HEK293 (cell line): ENCODE measurements at regions not wholly inside any gene's neighbourhood (a gene's known extent, or its start where the extent isn't known, plus 50 kb on each side); places are given as distances from the start of the nearest gene placed in this dataset.

Source experiments
- CTCF ChIA-PET: fragments of 350-600 bp; formaldehyde crosslinking; extraction: SDS; loops from one replicate; lab custom pipeline; 2021; ENCODE audit warnings: antibody characterized with exemption; lab: Yijun Ruan, JAX
- POLR2A ChIA-PET: fragments of 300-600 bp; formaldehyde crosslinking; extraction: SDS; loops from one replicate; lab custom pipeline; 2020; ENCODE audit warnings: antibody characterized with exemption, inconsistent platforms; lab: Yijun Ruan, JAX
- H3K27ac ChIP-seq: fragments of 200-500 bp; sonication (Bioruptor generic); 2 replicates; pipeline ENCODE4 v1.5.1; 2014; ENCODE audit warnings: low read depth, low read length, control low read depth, inconsistent platforms; ENCODE audit errors: extremely low read depth
- H3K36me3 ChIP-seq, 2 experiments: fragments of 200-500 bp in 1 of 2; sonication (Bioruptor generic) in 1 of 2; 1 replicate in 1 of 2; 2 replicates in 1 of 2; pipeline ENCODE4 v1.5.1; 2014 to 2017; ENCODE audit warnings: inconsistent platforms in 2 of 2, low read length in 2 of 2; ENCODE audit not compliant: control insufficient read depth in 2 of 2, insufficient read depth in 1 of 2
- H3K4me1 ChIP-seq: fragments of 200-500 bp; sonication (Bioruptor generic); 2 replicates; pipeline ENCODE4 v1.5.1; 2014; ENCODE audit warnings: mild to moderate bottlenecking, low read length, inconsistent platforms; ENCODE audit not compliant: control insufficient read depth, insufficient read depth
- H3K4me3 ChIP-seq: 2 replicates; pipeline ENCODE4 v1.5.1; 2011; ENCODE audit warnings: low read depth, mild to moderate bottlenecking, control low read depth, low read length, moderate library complexity
- H3K9me3 ChIP-seq: fragments of 200-500 bp; sonication (Bioruptor generic); 2 replicates; pipeline ENCODE4 v1.5.1; 2014; ENCODE audit warnings: low read depth, low read length, inconsistent platforms; ENCODE audit not compliant: control insufficient read depth, insufficient read depth
- FEZF1 ChIP-seq: fragments of 450-650 bp; formaldehyde crosslinking; IDR thresholded peaks from 2 replicates; pipeline ENCODE4 v1.5.1; 2016; ENCODE audit warnings: missing biosample characterization, missing genetic modification characterization
- HOXA7 ChIP-seq: sonication (generic); formaldehyde crosslinking; IDR thresholded peaks from 2 replicates; pipeline ENCODE4 v1.8.1; 2022; ENCODE audit warnings: missing genetic modification reagents, borderline replicate concordance
- KLF10 ChIP-seq: fragments of 450-650 bp; IDR thresholded peaks from 2 replicates; pipeline ENCODE4 v1.5.1; 2018; ENCODE audit warnings: missing biosample characterization, mild to moderate bottlenecking, missing genetic modification characterization
- OVOL3 ChIP-seq: fragments of 450-650 bp; formaldehyde crosslinking; IDR thresholded peaks from 2 replicates; pipeline ENCODE4 v1.5.1; 2016; ENCODE audit warnings: missing biosample characterization, missing genetic modification characterization
- PRDM1 ChIP-seq: fragments of 450-650 bp; formaldehyde crosslinking; IDR thresholded peaks from 2 replicates; pipeline ENCODE4; 2016; ENCODE audit warnings: missing biosample characterization, missing genetic modification characterization
- SCRT1 ChIP-seq: fragments of 450-650 bp; formaldehyde crosslinking; IDR thresholded peaks from 2 replicates; pipeline ENCODE4 v1.5.1; 2016; ENCODE audit warnings: missing biosample characterization, missing genetic modification characterization, borderline replicate concordance
- SP3 ChIP-seq: fragments of 450-650 bp; formaldehyde crosslinking; IDR thresholded peaks from 2 replicates; pipeline ENCODE4 v1.5.1; 2016; ENCODE audit warnings: missing biosample characterization, missing genetic modification characterization
- WT1 ChIP-seq: fragments of 450-650 bp; formaldehyde crosslinking; IDR thresholded peaks from 2 replicates; pipeline ENCODE4 v1.5.1; 2016; ENCODE audit warnings: missing biosample characterization, missing genetic modification characterization
- ZBTB48 ChIP-seq: fragments of 450-650 bp; formaldehyde crosslinking; IDR thresholded peaks from 2 replicates; pipeline ENCODE4 v1.5.1; 2016; ENCODE audit warnings: missing biosample characterization, missing genetic modification characterization
- ZFP3 ChIP-seq: fragments of 450-650 bp; formaldehyde crosslinking; IDR thresholded peaks from 2 replicates; pipeline ENCODE4 v1.5.1; 2016; ENCODE audit warnings: low read depth, missing biosample characterization, missing genetic modification characterization
- ZNF138 ChIP-seq: fragments of 450-650 bp; formaldehyde crosslinking; IDR thresholded peaks from 2 replicates; pipeline ENCODE4 v1.5.1; 2016; ENCODE audit warnings: missing biosample characterization, missing genetic modification characterization, borderline replicate concordance
- ZNF292 ChIP-seq: fragments of 450-650 bp; formaldehyde crosslinking; IDR thresholded peaks from 2 replicates; pipeline ENCODE4 v1.5.1; 2016; ENCODE audit warnings: low read depth, missing biosample characterization, missing genetic modification characterization, borderline replicate concordance
- ZNF302 ChIP-seq: fragments of 450-650 bp; formaldehyde crosslinking; IDR thresholded peaks from 2 replicates; pipeline ENCODE4 v1.5.1; 2016; ENCODE audit warnings: missing biosample characterization, missing genetic modification characterization, low read depth
- ZNF423 ChIP-seq: fragments of 450-650 bp; formaldehyde crosslinking; IDR thresholded peaks from 2 replicates; pipeline ENCODE4 v1.5.1; 2016; ENCODE audit warnings: missing biosample characterization, missing genetic modification characterization
- ZNF529 ChIP-seq: fragments of 450-650 bp; formaldehyde crosslinking; IDR thresholded peaks from 2 replicates; pipeline ENCODE4 v1.5.1; 2017; ENCODE audit warnings: missing genetic modification characterization, missing biosample characterization; ENCODE audit not compliant: insufficient replicate concordance
- ZNF561 ChIP-seq: fragments of 450-650 bp; IDR thresholded peaks from 2 replicates; pipeline ENCODE4 v1.5.1; 2018; ENCODE audit warnings: missing biosample characterization, missing genetic modification characterization, borderline replicate concordance
- ZNF600 ChIP-seq: fragments of 450-650 bp; formaldehyde crosslinking; IDR thresholded peaks from 2 replicates; pipeline ENCODE4 v1.5.1; 2016; ENCODE audit warnings: missing biosample characterization, missing genetic modification characterization
- ZNF791 ChIP-seq: fragments of 450-650 bp; formaldehyde crosslinking; IDR thresholded peaks from 2 replicates; pipeline ENCODE4 v1.5.1; 2016; ENCODE audit warnings: missing biosample characterization, missing genetic modification characterization
- TF ChIP-seq, protein P1 (sequence below): fragments of 450-650 bp; formaldehyde crosslinking; IDR thresholded peaks from 2 replicates; pipeline ENCODE4 v1.5.1; 2017; ENCODE audit warnings: missing biosample characterization, missing genetic modification characterization
- TF ChIP-seq, protein P2 (sequence below): fragments of 450-650 bp; formaldehyde crosslinking; IDR thresholded peaks from 2 replicates; pipeline ENCODE4 v1.5.1; 2017; ENCODE audit warnings: missing biosample characterization, missing genetic modification characterization
- TF ChIP-seq, protein P3 (sequence below): fragments of 450-650 bp; formaldehyde crosslinking; IDR thresholded peaks from 2 replicates; pipeline ENCODE4 v1.5.1; 2017; ENCODE audit warnings: missing biosample characterization, mild to moderate bottlenecking, missing genetic modification characterization, moderate library complexity
- TF ChIP-seq, protein P4 (sequence below): fragments of 450-650 bp; formaldehyde crosslinking; IDR thresholded peaks from 2 replicates; pipeline ENCODE4 v1.5.1; 2016; ENCODE audit warnings: missing biosample characterization, missing genetic modification characterization

DNA sequence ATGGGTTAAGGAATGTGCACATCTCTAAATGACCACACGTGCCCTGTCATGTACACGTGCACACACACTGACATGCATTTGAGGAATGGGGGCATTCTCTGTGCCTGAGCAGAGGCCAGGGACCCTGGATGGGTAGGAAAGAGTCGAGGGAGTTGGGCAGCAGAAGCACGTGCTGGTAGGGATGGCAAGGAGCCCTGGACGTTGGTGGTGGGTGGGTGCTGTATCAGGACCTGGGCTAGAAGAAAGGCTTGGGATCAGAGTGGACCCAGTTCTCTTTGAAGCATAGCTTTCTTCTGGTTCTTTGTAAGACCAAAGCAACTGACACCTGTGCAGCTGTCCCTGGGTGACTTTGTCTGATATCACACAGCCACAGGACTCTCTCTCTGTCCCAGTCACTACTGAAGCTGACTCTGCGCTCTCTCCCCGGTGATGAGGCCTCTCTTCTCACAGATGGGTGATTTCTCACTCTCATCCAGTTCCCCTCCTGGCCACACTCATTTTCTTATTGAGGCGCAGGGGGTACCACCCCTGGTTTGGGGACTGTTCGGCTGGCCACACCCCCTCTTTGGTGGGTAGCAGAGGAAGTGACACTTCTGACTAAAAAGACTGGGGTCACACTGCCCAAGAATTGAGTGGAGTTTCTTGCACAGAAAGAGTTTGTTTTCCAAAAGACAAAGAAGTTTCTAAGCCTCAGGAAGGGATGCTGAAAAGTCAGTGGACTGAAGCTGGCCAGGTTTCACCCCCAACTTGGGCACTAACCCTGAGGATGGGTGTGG lies 171.7 kb upstream of the RTL1 start:
- TF ChIP-seq, protein P1, sequence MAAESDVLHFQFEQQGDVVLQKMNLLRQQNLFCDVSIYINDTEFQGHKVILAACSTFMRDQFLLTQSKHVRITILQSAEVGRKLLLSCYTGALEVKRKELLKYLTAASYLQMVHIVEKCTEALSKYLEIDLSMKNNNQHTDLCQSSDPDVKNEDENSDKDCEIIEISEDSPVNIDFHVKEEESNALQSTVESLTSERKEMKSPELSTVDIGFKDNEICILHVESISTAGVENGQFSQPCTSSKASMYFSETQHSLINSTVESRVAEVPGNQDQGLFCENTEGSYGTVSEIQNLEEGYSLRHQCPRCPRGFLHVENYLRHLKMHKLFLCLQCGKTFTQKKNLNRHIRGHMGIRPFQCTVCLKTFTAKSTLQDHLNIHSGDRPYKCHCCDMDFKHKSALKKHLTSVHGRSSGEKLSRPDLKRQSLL (tag by site-specific recombination): no peak
- TF ChIP-seq, protein P2, sequence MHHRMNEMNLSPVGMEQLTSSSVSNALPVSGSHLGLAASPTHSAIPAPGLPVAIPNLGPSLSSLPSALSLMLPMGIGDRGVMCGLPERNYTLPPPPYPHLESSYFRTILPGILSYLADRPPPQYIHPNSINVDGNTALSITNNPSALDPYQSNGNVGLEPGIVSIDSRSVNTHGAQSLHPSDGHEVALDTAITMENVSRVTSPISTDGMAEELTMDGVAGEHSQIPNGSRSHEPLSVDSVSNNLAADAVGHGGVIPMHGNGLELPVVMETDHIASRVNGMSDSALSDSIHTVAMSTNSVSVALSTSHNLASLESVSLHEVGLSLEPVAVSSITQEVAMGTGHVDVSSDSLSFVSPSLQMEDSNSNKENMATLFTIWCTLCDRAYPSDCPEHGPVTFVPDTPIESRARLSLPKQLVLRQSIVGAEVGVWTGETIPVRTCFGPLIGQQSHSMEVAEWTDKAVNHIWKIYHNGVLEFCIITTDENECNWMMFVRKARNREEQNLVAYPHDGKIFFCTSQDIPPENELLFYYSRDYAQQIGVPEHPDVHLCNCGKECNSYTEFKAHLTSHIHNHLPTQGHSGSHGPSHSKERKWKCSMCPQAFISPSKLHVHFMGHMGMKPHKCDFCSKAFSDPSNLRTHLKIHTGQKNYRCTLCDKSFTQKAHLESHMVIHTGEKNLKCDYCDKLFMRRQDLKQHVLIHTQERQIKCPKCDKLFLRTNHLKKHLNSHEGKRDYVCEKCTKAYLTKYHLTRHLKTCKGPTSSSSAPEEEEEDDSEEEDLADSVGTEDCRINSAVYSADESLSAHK: no peak
- TF ChIP-seq ZNF302: no peak
- no peak for TF ChIP-seq HOXA7 (CRISPR knock-in tag)
- no peak for TF ChIP-seq ZNF423 (tag by site-specific recombination)
- no peak for TF ChIP-seq ZFP3 (tag by site-specific recombination)
- TF ChIP-seq ZNF529 (tag by site-specific recombination): no peak
- TF ChIP-seq ZNF561 (tag by site-specific recombination): no peak
- TF ChIP-seq ZBTB48 (tag by site-specific recombination): no peak
- TF ChIP-seq SCRT1: no peak
- Histone ChIP-seq H3K36me3 (no peaks in the 10 kb centered on the region), H3K27ac (no peak overlapping the region), H3K9me3 (no peaks in the 10 kb centered on the region), H3K4me3 (no peak overlapping the region), H3K4me1 (peaks cover 7% of the 10 kb centered on the region)
- ChIA-PET POLR2A (no interaction called here), CTCF (no interaction called here)

DNA sequence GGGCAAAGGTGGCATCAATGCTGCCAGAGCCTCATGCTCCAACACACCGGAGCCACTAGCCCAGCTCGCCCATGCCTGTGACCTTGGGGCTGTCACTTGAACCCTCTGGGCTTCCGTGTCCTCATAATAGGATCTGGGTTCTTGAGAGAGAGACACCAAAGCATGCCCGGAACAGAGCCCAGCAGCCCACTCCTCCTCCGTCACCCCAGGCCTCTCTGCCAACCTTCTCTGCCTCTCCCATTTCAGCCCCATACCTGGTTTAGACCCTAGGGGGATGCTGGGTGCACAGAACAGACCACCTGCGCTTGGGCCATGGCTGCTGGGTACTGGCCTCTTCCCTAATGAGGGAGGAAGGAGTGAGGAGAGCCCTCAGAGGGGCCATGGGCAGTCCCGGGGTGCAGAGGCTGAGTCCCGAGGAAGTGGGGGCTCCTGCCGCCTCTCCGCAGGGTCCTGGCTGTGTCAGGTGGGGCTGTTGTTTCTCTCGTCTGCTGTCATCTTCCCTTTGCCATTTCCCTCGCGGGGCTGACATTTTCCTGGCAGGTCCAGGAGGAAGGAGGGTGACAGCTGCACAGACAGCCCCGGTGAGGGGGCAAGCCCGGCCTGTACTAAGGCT lies 172.4 kb upstream of the RTL1 start:
- POLR2A ChIA-PET: no interaction called here
- H3K27ac ChIP-seq: no peak overlapping the region
- H3K4me1 ChIP-seq: peaks cover 7% of the 10 kb centered on the region
- H3K9me3 ChIP-seq: no peaks in the 10 kb centered on the region
- no peak overlapping the region for H3K4me3 ChIP-seq
- CTCF ChIA-PET: no interaction called here
- no peak for TF ChIP-seq OVOL3 (tag by site-specific recombination)
- no peak for TF ChIP-seq ZNF292 (tag by site-specific recombination)
- TF ChIP-seq KLF10 (tag by site-specific recombination): no peak
- no peak for TF ChIP-seq WT1 (tag by site-specific recombination)
- TF ChIP-seq ZNF600 (tag by site-specific recombination): no peak
- no peak for TF ChIP-seq SP3 (tag by site-specific recombination)
- TF ChIP-seq ZNF791 (tag by site-specific recombination): no peak
- H3K36me3 ChIP-seq: no peaks in the 10 kb centered on the region

DNA sequence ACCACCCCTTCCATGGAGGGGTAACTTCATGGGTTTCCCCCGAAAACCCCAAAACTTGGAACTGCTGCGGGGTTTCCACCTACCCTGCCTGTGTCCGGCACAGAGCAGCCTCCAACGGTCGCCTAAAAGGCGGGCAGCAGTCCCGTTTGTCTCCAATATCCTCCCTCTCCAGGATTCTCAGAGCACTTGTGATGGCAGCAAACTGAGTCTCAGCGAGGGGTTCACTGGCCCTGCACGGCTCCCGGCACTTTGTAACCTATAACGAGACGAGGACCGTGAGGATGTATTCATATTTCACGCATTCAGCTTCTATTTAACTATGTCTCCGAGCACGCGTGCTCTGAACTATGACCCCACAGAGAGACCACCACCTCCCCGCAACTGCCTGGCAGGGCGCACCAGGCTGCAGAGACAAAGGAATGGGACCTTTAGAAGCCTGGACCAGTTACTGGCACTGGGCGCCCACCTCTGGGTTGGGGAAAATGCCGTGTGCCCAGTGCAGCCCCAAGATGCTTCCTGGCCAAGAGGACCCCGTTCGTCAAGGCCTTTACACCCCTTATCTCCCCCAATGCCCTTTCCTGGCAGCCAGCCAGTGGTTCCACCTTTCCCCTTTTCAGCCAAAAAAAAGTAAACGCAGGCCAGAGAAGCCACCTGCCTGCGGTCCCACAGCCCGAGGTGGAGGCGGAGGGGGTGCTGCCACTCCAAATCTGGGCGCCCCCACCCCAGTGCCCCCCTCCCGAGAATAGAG lies 173.1 kb upstream of the RTL1 start:
- H3K27ac ChIP-seq: no peak overlapping the region
- H3K4me1 ChIP-seq: peaks cover 7% of the 10 kb centered on the region
- no peaks in the 10 kb centered on the region for H3K36me3 ChIP-seq
- POLR2A ChIA-PET: no interaction called here
- no peaks in the 10 kb centered on the region for H3K9me3 ChIP-seq
- CTCF ChIA-PET: no interaction called here
- no peak overlapping the region for H3K4me3 ChIP-seq
- TF ChIP-seq PRDM1 (tag by site-specific recombination): no peak
- TF ChIP-seq, protein P3, sequence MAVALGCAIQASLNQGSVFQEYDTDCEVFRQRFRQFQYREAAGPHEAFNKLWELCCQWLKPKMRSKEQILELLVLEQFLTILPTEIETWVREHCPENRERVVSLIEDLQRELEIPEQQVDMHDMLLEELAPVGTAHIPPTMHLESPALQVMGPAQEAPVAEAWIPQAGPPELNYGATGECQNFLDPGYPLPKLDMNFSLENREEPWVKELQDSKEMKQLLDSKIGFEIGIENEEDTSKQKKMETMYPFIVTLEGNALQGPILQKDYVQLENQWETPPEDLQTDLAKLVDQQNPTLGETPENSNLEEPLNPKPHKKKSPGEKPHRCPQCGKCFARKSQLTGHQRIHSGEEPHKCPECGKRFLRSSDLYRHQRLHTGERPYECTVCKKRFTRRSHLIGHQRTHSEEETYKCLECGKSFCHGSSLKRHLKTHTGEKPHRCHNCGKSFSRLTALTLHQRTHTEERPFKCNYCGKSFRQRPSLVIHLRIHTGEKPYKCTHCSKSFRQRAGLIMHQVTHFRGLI (tag by site-specific recombination): no peak
- no peak for TF ChIP-seq ZNF138 (tag by site-specific recombination)
- TF ChIP-seq, protein P4, sequence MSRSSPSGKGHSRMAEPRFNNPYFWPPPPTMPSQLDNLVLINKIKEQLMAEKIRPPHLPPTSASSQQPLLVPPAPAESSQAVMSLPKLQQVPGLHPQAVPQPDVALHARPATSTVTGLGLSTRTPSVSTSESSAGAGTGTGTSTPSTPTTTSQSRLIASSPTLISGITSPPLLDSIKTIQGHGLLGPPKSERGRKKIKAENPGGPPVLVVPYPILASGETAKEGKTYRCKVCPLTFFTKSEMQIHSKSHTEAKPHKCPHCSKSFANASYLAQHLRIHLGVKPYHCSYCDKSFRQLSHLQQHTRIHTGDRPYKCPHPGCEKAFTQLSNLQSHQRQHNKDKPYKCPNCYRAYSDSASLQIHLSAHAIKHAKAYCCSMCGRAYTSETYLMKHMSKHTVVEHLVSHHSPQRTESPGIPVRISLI (tag by site-specific recombination): no peak
- no peak for TF ChIP-seq KLF10 (tag by site-specific recombination)
- no peak for TF ChIP-seq FEZF1 (tag by site-specific recombination)
